Right renal pelvis (tissue), 4 donors: ENCODE measurements at regions not wholly inside any gene's neighbourhood (a gene's known extent, or its start where the extent isn't known, plus 50 kb on each side); places are given as distances from the start of the nearest gene placed in this dataset.

Experiments
- DNase-seq, 4 donors: peaks; one replicate each; pipeline ENCODE4 v3.0.0-alpha.2; 2013; ENCODE audit warnings: low read depth in 4 of 4, low spot score in 3 of 4, missing footprints in 1 of 4

- no peak for DNase-seq
Observed at GRCh38 chr10:33126742-33127141, 168.7 kb upstream of the ITGB1 start.

DNA sequence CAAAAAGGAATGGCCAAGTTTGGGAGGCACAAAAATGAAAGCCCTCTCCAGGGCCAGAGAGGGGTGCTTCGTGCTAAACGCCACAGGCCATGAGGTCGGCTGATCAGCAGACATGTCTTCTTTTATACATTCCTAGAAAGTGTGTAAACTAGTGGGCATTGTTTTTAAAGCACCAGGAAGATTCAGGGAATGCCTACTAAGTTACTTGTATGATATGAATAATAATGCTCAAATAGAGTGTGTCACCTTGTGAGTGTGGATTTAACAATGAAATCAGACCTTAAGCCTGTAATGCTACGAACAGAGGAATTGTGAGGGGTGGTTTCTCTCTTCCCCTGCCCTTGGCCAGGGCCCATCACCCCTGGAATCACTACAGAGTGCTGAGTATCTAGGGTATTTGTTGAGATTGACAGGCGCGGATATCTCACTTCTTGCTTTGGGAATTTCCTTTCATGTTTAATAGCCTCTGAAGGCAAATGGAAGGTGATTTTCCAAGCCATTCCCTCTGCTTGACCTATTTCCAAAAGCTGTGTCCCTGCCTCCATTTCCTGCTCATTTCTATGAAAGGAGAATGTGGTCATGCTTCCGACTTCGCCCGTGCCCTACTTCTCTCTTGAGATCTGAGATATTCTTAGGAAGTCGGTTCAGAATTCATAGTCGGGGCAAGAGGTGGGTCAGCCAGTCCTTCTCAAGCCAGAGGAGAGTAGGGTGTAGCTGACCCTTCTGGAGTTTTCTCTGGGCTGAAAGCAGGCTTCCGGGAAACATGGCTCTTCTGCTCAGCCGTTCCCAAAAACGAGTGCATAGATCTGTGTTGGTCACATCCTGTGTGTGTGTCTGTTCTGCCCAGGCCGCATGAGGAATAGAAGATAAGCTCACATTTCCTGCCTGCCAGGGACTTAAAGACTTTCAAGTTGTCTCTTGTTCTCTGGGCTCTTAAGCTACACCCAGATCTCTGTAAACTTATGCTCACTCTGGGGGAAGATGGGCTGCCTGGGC, 167.8 kb upstream of the ITGB1 start:
- DNase-seq: no peak

- no peak for DNase-seq
Observed at GRCh38 chr10:33125111-33125510, 167.1 kb upstream of the ITGB1 start.

DNA sequence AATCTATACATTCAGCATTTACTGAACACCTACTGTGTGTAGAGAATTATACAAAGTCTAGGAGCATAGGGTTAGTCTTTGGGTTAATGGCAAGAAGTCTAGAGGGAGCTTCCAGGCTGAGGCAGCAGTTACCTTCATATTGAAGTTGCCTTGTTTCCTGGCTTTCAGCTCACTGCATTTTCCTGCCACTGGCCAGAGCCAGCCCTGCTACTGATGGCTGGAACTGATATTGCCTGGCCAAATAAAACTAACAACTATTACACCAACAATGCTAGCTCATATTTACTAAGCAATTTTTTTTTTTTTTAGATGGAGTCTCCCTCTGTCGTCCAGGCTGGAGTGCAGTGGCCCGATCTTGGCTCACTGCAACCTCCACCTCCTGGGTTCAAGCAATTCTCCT, 165.7 kb upstream of the ITGB1 start:
- no peak for DNase-seq

DNA sequence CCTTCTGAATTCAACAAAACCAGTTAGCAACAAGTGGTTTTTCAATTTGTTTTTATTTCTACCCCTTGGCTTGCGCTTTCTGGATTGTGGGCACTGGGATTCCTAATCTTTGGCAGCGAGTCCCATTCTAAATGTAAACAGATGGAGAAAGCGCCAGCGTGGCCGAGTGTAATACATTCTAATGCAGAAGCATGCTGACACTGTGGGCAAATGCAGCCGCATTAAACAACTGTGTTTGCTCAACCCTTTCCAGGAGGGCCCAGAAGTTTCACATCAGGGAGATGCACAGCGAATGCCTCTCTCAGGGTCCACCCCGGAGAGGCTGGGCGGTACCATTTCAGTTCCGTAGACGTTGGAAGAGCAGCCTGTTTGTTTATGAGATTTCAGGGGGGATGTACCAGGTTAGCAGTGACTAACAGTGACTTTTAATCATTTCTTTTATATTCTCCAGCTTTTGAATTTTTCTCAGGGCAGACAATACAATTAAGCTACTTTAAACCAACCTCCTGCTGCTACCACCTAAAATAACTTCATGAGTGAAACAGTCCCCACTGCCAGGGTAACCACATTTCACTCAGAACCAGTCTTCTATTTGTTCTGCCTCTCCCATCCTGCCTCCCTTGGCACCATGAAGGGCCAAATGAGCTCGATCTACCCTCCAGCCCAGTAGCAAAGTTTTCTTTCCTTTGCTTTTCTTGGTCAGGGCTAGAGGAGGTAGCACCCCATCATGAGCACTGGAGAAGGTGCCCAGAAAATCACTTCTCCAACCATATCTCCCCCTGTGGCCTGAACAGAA, 164.2 kb upstream of the ITGB1 start:
- no peak for DNase-seq

GRCh38 chr10:33120700-33121099, 162.7 kb upstream of the ITGB1 start:
- DNase-seq: no peak

GRCh38 chr10:33120275-33120674, 162.2 kb upstream of the ITGB1 start:
- DNase-seq: no peak

- no peak for DNase-seq
Observed at GRCh38 chr10:33117816-33118215, 159.8 kb upstream of the ITGB1 start.

DNA sequence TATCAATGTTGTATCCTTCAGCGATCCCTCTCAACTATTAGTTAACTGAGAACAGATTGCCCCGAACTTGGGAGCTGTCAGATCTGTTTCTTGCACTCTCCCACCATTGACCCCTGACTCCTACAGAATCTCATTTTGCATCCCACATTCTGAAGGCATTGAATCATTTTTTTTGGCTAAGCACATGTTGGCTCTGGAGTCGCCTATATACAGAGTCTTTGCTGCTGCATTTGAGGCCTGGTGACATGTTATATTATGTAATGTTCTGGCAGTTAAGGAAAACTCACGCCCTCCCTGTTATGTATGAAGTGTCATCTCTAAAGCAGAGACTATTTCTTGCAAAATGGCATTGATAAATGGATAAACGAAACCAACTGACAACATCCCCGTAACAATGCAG, 159.2 kb upstream of the ITGB1 start:
- no peak for DNase-seq

- DNase-seq: peak; percentile 42 to 61 (median 50)
Observed at GRCh38 chr10:33115738-33116719, 158.0 kb upstream of the ITGB1 start.

DNA sequence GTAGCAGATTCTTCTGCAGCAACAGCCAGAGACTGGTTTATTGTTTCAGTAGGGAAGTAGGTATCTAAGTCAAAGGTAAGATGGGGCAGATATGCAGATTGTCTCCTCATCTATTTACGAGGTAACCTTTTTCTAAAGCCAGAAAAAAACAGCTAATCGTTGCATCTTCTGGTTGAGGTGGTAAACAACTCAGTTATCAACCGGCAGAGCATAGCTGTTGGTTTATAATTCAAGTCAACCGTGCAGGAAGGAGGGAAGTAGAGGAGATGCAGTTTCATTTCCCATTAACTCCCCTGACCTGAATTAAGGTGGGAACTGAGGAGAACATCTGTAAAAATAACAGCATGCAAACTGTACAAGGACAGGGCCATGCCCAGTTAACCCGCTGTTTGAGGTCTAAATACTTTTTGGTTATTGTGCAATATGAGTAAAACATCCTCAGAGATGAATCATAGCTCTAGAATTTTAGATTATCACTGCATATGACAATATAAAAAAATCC, 156.5 kb upstream of the ITGB1 start:
- no peak for DNase-seq

DNA sequence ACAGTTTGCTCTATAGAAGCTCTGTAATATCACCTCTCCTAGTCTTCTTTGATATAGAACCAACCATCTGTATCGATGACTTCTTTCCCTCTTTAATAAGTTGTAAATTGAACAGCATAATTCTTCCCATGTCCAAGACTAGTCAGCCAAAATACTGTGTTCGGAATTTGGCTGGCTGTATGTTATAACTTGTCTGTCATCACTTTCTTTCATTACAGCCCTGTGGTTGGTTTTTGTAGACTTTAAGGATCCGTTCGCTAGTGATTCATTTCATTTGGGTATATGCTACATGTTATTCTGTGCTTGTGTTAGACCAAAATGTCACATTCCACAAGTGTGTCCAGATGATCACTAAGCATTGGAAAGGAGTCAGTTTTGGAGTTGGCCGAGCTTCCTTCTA, 155.4 kb upstream of the ITGB1 start:
- DNase-seq: no peak

DNA sequence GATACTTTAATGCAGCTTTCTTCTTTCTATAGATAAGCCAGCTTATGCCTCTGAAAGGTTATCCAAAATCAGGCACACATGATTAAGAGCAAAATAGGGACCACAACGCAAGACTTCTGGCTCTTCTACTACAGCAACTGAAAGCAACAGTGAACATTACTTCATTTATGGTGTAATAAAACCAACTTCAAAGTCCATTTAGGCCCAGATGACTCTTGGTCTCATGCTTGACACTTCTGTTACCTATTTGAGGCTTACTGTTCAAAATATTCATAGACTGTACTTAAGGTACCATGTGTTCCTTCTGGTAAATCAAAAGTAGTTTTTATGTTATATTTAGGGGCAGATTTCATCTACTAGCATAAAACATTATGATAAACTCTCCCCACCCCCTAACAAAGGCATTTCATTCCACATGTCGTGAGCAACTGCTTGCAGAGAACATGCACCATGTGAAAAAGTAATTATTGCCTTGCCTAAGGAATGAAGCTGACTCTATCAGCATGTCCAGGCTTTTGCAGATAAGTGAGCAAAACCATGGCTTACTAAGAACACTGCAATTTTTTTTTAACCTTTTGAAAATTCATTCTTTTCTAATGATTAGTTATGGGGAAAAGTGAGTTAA, 154.9 kb upstream of the ITGB1 start:
- peak in 1 of 4 donors; percentile 43 for DNase-seq

DNA sequence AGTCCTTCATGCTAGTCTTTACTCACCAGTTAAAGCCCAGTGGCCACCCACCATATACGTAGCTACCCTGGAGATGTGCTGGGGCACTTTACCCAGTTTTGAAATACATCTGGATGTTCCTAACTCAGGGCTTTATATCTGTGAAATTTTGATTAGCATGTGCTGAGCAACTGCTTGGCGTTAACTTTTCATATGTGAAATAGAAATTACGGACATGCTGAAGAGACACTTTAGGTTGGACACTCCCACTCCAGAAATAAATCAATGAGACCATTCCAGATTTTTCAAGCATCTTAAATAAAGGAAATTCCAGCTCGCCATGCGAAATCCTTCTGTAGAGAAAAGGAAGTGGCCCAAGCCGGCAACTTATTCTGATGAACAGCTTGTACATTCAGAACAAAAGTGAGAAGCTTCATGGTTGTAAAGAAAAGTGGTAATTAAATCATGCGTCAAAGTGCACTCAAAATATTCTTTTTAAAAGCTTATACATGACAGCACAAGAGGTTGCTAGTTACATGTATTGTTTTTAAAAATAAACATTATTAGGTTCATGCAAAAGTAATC, 153.5 kb upstream of the ITGB1 start:
- DNase-seq: no peak

DNA sequence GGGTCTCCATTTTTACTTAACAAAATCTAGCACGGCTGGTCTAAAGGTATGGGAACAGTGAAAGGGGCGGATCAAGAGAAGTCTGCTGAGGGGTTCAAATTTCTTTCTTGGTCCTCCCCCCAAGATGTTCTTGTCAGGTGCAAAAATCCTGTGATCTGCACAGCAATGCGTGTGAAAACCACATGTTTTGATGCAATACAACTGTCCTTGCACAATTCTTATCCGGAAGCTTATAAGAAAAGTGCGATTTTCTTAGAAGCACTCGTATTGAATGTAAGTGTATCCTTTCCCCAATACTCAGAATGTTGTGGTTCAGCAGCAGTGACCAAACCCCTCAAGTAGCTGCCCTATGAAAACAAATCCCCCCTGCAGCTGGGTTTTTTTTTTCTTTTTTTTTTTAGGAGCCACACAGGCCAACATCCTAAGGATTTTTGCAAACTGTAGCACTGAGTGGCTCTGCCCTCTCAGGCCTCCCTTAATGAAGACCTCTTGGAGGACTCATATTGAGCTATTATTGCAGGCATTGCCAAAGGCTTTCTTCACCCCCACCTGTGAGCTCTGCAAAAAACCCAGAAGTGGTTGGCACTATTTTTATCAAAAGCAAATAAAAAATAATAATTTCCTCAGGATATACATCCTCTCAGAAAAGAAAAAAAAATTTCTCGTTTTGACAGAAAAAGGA, 151.9 kb upstream of the ITGB1 start:
- DNase-seq: no peak

DNA sequence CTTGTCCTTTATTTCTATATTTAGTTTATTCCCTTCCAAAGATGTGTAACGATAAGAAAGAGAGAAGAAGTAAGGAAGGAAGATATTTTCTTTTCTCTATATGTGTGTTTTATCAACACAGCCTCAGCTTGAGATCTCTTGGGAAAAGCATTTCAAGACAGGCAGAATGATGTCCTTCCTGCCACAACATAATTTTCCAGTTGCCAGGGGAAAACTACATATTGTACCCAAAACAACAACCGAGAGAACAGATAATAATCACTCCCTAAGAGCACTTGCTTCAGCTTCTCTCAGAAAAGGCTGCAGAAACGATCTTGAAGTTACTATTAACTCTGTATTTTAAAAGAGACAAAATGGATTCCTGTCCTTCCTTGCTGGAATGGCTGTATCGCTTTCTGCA, 151.4 kb upstream of the ITGB1 start:
- no peak for DNase-seq

- DNase-seq: no peak
Observed at GRCh38 chr10:33107953-33108352, 149.9 kb upstream of the ITGB1 start.

- DNase-seq: no peak
Observed at GRCh38 chr10:33106767-33107166, 148.7 kb upstream of the ITGB1 start.

- DNase-seq: no peak
Observed at GRCh38 chr10:33103863-33104379, 145.9 kb upstream of the ITGB1 start.
